GM12878 (cell line): ENCODE measurements at regions not wholly inside any gene's neighbourhood (a gene's known extent, or its start where the extent isn't known, plus 50 kb on each side); places are given as distances from the start of the nearest gene placed in this dataset.

ENCODE experiments used
- ATAC-seq: fragments of 200-7000 bp; cut with Tn5 transposase; 3 replicates; pipeline ENCODE4 v1.9.1; 2020; ENCODE audit warnings: mild to moderate bottlenecking, moderate library complexity
- BruUV-seq: library from RNA; stranded (reverse); fragments of 400-500 nt; replicated peaks from 2 replicates; lab custom pipeline; 2021; lab: Mats Ljungman, UMichigan
- CTCF ChIA-PET: fragments of 300-600 bp; sonication (Branson Sonifier 250); formaldehyde crosslinking; extraction: SDS; loops from one replicate; lab custom pipeline; 2021; ENCODE audit warnings: inconsistent platforms; lab: Yijun Ruan, JAX
- POLR2A ChIA-PET: fragments of 350-600 bp; formaldehyde crosslinking; extraction: SDS; loops from one replicate; lab custom pipeline; 2021; ENCODE audit warnings: inconsistent platforms; lab: Charles Lee
- RAD21 ChIA-PET: fragments of 300-600 bp; sonication (Branson Sonifier 250); formaldehyde crosslinking; loops from one replicate; lab custom pipeline; 2023; ENCODE audit warnings: antibody characterized with exemption; ENCODE audit not compliant: unreplicated experiment; lab: Charles Lee
- SMC1A ChIA-PET: fragments of 300-600 bp; sonication (Branson Sonifier 250); formaldehyde crosslinking; loops from one replicate; lab custom pipeline; 2023; ENCODE audit not compliant: unreplicated experiment, uncharacterized antibody; lab: Charles Lee
- DNase-seq: peaks from one replicate; pipeline ENCODE4 v3.0.0-alpha.2; 2011; ENCODE audit warnings: low read depth, low spot score
- FAIRE-seq: peaks from 3 replicates; lab custom pipeline; 2011; peaks lifted over from hg19 to GRCh38; lab: Jason Lieb, UNC
- H2AFZ ChIP-seq: 2 replicates; pipeline ENCODE4 v1.6.0; 2011; ENCODE audit warnings: low read depth, low read length, control low read depth; ENCODE audit not compliant: control insufficient read depth
- H3K27ac ChIP-seq: 2 replicates; pipeline ENCODE4 v1.5.1; 2011; ENCODE audit warnings: control low read depth; ENCODE audit not compliant: control insufficient read depth, insufficient read depth
- H3K27me3 ChIP-seq, 2 experiments: replicated peaks in 1 of 2; 2 replicates each; pipeline versions ENCODE4 v1.6.0 to v1.6.1; 2011; ENCODE audit warnings: low read length in 1 of 2; ENCODE audit not compliant: control insufficient read depth in 2 of 2, insufficient read depth in 2 of 2
- H3K36me3 ChIP-seq, 2 experiments: 2 replicates each; pipeline ENCODE4 v1.5.1; 2011; ENCODE audit warnings: low read length in 1 of 2; ENCODE audit not compliant: control insufficient read depth in 2 of 2, insufficient read depth in 2 of 2
- H3K4me1 ChIP-seq: 2 replicates; pipeline ENCODE4 v1.6.1; 2011; ENCODE audit warnings: mild to moderate bottlenecking, low read length, moderate library complexity, mixed read lengths; ENCODE audit not compliant: control insufficient read depth, insufficient read depth
- H3K4me2 ChIP-seq: 2 replicates; pipeline ENCODE4 v1.6.0; 2011; ENCODE audit warnings: control low read depth; ENCODE audit not compliant: control insufficient read depth, insufficient read depth
- H3K4me3 ChIP-seq: fragments of 200-600 bp; sonication (generic); 2 replicates; pipeline ENCODE4 v1.5.1; 2016
- H3K79me2 ChIP-seq: 2 replicates; pipeline ENCODE4 v1.6.0; 2011; ENCODE audit warnings: low read length; ENCODE audit not compliant: control insufficient read depth, insufficient read depth
- H3K9ac ChIP-seq: 2 replicates; pipeline ENCODE4 v1.8.0; 2011; ENCODE audit warnings: low read length, control low read depth, mixed read lengths; ENCODE audit not compliant: control insufficient read depth, insufficient read depth
- H3K9me3 ChIP-seq: replicated peaks from 3 replicates; pipeline ENCODE4 v1.5.1; 2011; ENCODE audit warnings: mild to moderate bottlenecking, low read length; ENCODE audit not compliant: control insufficient read depth, insufficient read depth
- H4K20me1 ChIP-seq: 2 replicates; pipeline ENCODE4 v1.6.0; 2011; ENCODE audit not compliant: control insufficient read depth, insufficient read depth
- ATF7 ChIP-seq: fragments of 450-650 bp; IDR thresholded peaks from 2 replicates; pipeline ENCODE4 v1.6.1; 2016; ENCODE audit warnings: low read depth, mild to moderate bottlenecking
- BACH1 ChIP-seq: fragments of 450-650 bp; IDR thresholded peaks from 2 replicates; pipeline ENCODE4 v1.6.1; 2017; ENCODE audit warnings: mild to moderate bottlenecking, borderline replicate concordance
- BCL11A ChIP-seq: IDR thresholded peaks from 2 replicates; pipeline ENCODE4 v1.6.1; 2011; ENCODE audit warnings: low read depth, low read length
- BHLHE40 ChIP-seq, 2 experiments: fragments of 450-650 bp in 1 of 2; IDR thresholded peaks; 2 replicates each; pipeline ENCODE4 v1.6.1; 2011 to 2017; ENCODE audit warnings: low read depth in 2 of 2, borderline replicate concordance in 1 of 2, improper control_type of control experiment in 1 of 2, low read length in 1 of 2, mild to moderate bottlenecking in 1 of 2
- CBX5 ChIP-seq: sonication (generic); IDR thresholded peaks from 2 replicates; pipeline ENCODE4 v1.6.1; 2016; ENCODE audit warnings: low read depth, moderate library complexity, mild to moderate bottlenecking, inconsistent platforms
- CHD4 ChIP-seq: fragments of 200-600 bp; sonication (generic); IDR thresholded peaks from 2 replicates; pipeline ENCODE4 v1.6.1; 2016; ENCODE audit warnings: mild to moderate bottlenecking
- EZH2 ChIP-seq: IDR thresholded peaks from 2 replicates; pipeline ENCODE4 v1.6.1; 2012; ENCODE audit warnings: low read depth, mild to moderate bottlenecking, control low read depth, inconsistent platforms, low read length, borderline replicate concordance; ENCODE audit not compliant: control insufficient read depth
- HCFC1 ChIP-seq: fragments of 150-350 bp; IDR thresholded peaks from 2 replicates; pipeline ENCODE4 v1.6.1; 2014; ENCODE audit warnings: low read length
- HSF1 ChIP-seq: fragments of 150-350 bp; IDR thresholded peaks from 2 replicates; pipeline ENCODE4 v1.6.1; 2014; ENCODE audit warnings: mild to moderate bottlenecking, low read depth, low read length
- IKZF2 ChIP-seq, 2 experiments: fragments of 450-650 bp; IDR thresholded peaks; 2 replicates each; pipeline ENCODE4 v1.6.1; 2017; ENCODE audit warnings: mild to moderate bottlenecking in 2 of 2, moderate library complexity in 2 of 2
- NFYA ChIP-seq: IDR thresholded peaks from 2 replicates; pipeline ENCODE4 v1.6.1; 2011; ENCODE audit warnings: low read depth, mild to moderate bottlenecking, low read length, improper control_type of control experiment, borderline replicate concordance
- RAD21 ChIP-seq: IDR thresholded peaks from 2 replicates; pipeline ENCODE4 v1.6.1; 2011; ENCODE audit warnings: mild to moderate bottlenecking, low read depth, low read length, moderate library complexity; ENCODE audit not compliant: insufficient read depth
- SIX5 ChIP-seq: IDR thresholded peaks from 2 replicates; pipeline ENCODE4 v1.6.1; 2011; ENCODE audit warnings: mild to moderate bottlenecking, low read depth, low read length, moderate library complexity; ENCODE audit not compliant: severe bottlenecking
- SMAD5 ChIP-seq: IDR thresholded peaks from 2 replicates; pipeline ENCODE4 v1.6.1; 2016; ENCODE audit warnings: antibody characterized with exemption, low read depth
- SP1 ChIP-seq: IDR thresholded peaks from one replicate; pipeline ENCODE4 v1.6.1; 2011; ENCODE audit warnings: low read depth, low read length
- SRF ChIP-seq, 2 experiments: IDR thresholded peaks; 2 replicates each; pipeline ENCODE4 v1.6.1; 2011; ENCODE audit warnings: low read depth in 2 of 2, low read length in 2 of 2, mild to moderate bottlenecking in 1 of 2, moderate library complexity in 1 of 2
- STAT3 ChIP-seq: IDR thresholded peaks from 2 replicates; pipeline ENCODE4 v1.6.1; 2011; ENCODE audit warnings: low read depth, low read length, improper control_type of control experiment
- TCF3 ChIP-seq: IDR thresholded peaks from 2 replicates; pipeline ENCODE4 v1.6.1; 2012; ENCODE audit warnings: low read depth, mild to moderate bottlenecking, low read length, borderline replicate concordance; ENCODE audit not compliant: insufficient read depth
- YBX1 ChIP-seq: fragments of 450-650 bp; IDR thresholded peaks from 2 replicates; pipeline ENCODE4 v1.6.1; 2016; ENCODE audit warnings: antibody characterized with exemption
- ZSCAN29 ChIP-seq: fragments of 450-650 bp; IDR thresholded peaks from 2 replicates; pipeline ENCODE4 v1.6.1; 2017; ENCODE audit warnings: mild to moderate bottlenecking, moderate library complexity
- in situ Hi-C: fragments of 300-500 bp; cut with MboI; formaldehyde crosslinking; loops from 9 replicates; pipeline ENCODE4 v1.14.3; 2018; ENCODE audit warnings: mixed read lengths
- intact Hi-C: fragments of 100-400 bp; cut with micrococcal nuclease; formaldehyde crosslinking; loops from one replicate; pipeline ENCODE4 v1.14.2; 2022; ENCODE audit not compliant: unreplicated experiment

GRCh38 chr12:46507766-46508165, 135.2 kb upstream of the SLC38A2 start:
- no peaks in the 10 kb centered on the region for H3K27me3 ChIP-seq
- RAD21 ChIA-PET: no interaction called here
- peaks cover 12% of the 10 kb centered on the region for H3K9me3 ChIP-seq
- BruUV-seq: no TSS peak
- no peak overlapping the region for H3K4me2 ChIP-seq
- no peak for ATAC-seq
- in situ Hi-C loops: no loop called here
- H3K36me3 ChIP-seq: no peaks in the 10 kb centered on the region
- TF ChIP-seq HCFC1 (no peak), NFYA (no peak), BACH1 (no peak), STAT3 (no peak), YBX1 (no peak), SP1 (no peak), HSF1 (no peak), CBX5 (no peak), SRF (IDR thresholded peaks at IDR 0.05; ENCODE audit: low read depth in 2 of 2, low read length in 2 of 2) (no peak), SIX5 (no peak), BCL11A (no peak), EZH2 (no peak), RAD21 (no peak), BHLHE40 (IDR thresholded peaks at IDR 0.05; ENCODE audit: borderline replicate concordance in 1 of 2, low read depth in 2 of 2, low read length in 1 of 2) (no peak), ATF7 (no peak), IKZF2 (IDR thresholded peaks at IDR 0.05) (no peak), CHD4 (no peak), SMAD5 (no peak), TCF3 (no peak), ZSCAN29 (no peak)
- TF ChIP-seq, all 136 proteins: peak for 0
- Histone ChIP-seq H3K79me2 (no peaks in the 10 kb centered on the region), H2AFZ (no peak overlapping the region), H3K27ac (no peak overlapping the region), H3K4me1 (no peaks in the 10 kb centered on the region), H4K20me1 (no peaks in the 10 kb centered on the region), H3K9ac (no peak overlapping the region), H3K4me3 (no peak overlapping the region)
- ChIA-PET SMC1A (interaction anchor here (1.1 to 1.2 kb wide), 2 partner anchors 9 to 11 kb away, joined by 4 read pairs; no protein-coding TSS in a partner anchor), POLR2A (no interaction called here), CTCF (interaction anchor here (1.0 kb wide), 1 partner anchor 9 kb away, joined by 3 read pairs; no protein-coding TSS in a partner anchor)
- intact Hi-C loops: no loop called here
- DNase-seq (no peak), FAIRE-seq (no peak)
